Mesenchymal stem cell (in vitro differentiated cells and primary cell): ENCODE measurements at regions not wholly inside any gene's neighbourhood (a gene's known extent, or its start where the extent isn't known, plus 50 kb on each side); places are given as distances from the start of the nearest gene placed in this dataset.
A peak's percentile ranks its signal among the peaks of the same experiment; 100 is the strongest.

Experiments used
- DNase-seq: peaks from one replicate; pipeline ENCODE4 v3.0.0-alpha.2; 2013
- H2AFZ ChIP-seq: one replicate; pipeline ENCODE4 v1.6.1; 2013; ENCODE audit warnings: low read depth, mild to moderate bottlenecking, control low read depth, inconsistent platforms, low read length, moderate library complexity
- H2AK5ac ChIP-seq: 2 replicates; pipeline ENCODE4 v1.6.1; 2013; ENCODE audit warnings: low read length, moderate library complexity, mild to moderate bottlenecking, inconsistent platforms; ENCODE audit not compliant: severe bottlenecking
- H2BK120ac ChIP-seq: one replicate; pipeline ENCODE4 v1.6.1; 2013; ENCODE audit warnings: low read depth, mild to moderate bottlenecking, inconsistent platforms, low read length, moderate library complexity
- H2BK12ac ChIP-seq, 2 experiments: one replicate each; pipeline ENCODE4 v1.6.1; 2013; ENCODE audit warnings: inconsistent platforms in 2 of 2, low read length in 2 of 2, mild to moderate bottlenecking in 2 of 2, moderate library complexity in 2 of 2, control low read depth in 1 of 2
- H2BK15ac ChIP-seq: one replicate; pipeline ENCODE4 v1.6.1; 2013; ENCODE audit warnings: mild to moderate bottlenecking, low read depth, inconsistent platforms; ENCODE audit not compliant: poor library complexity, severe bottlenecking
- H2BK5ac ChIP-seq: 2 replicates; pipeline ENCODE4 v1.6.1; 2013; ENCODE audit warnings: low read depth, mild to moderate bottlenecking, low read length, control low read depth, inconsistent platforms; ENCODE audit not compliant: poor library complexity, severe bottlenecking
- H3K14ac ChIP-seq, 2 experiments: one replicate each; pipeline ENCODE4 v1.6.1; 2013; ENCODE audit warnings: inconsistent platforms in 2 of 2, low read length in 2 of 2, control low read depth in 1 of 2, mild to moderate bottlenecking in 1 of 2, moderate library complexity in 1 of 2
- H3K18ac ChIP-seq, 2 experiments: one replicate each; pipeline ENCODE4 v1.6.1; 2013; ENCODE audit warnings: inconsistent platforms in 2 of 2, low read length in 2 of 2, control low read depth in 1 of 2, low read depth in 1 of 2, mild to moderate bottlenecking in 1 of 2
- H3K23ac ChIP-seq, 2 experiments: one replicate each; pipeline ENCODE4 v1.6.1; 2013; ENCODE audit warnings: inconsistent platforms in 2 of 2, low read length in 2 of 2, mild to moderate bottlenecking in 2 of 2, moderate library complexity in 2 of 2, control low read depth in 1 of 2
- H3K27ac ChIP-seq: 2 replicates; pipeline ENCODE4 v1.5.1; 2013; ENCODE audit warnings: mild to moderate bottlenecking, moderate library complexity, low read length, control low read depth, inconsistent platforms; ENCODE audit not compliant: poor library complexity, severe bottlenecking
- H3K27me3 ChIP-seq, 2 experiments: 2 replicates each; pipeline versions ENCODE4 v1.6.1 to v1.7.0; 2013; ENCODE audit warnings: low read length in 2 of 2, mild to moderate bottlenecking in 2 of 2, moderate library complexity in 2 of 2, control low read depth in 1 of 2, inconsistent platforms in 1 of 2; ENCODE audit not compliant: control insufficient read depth in 1 of 2, insufficient read depth in 1 of 2
- H3K36me3 ChIP-seq, 2 experiments: 2 replicates each; pipeline versions ENCODE4 v1.6.1 to v1.7.0; 2013; ENCODE audit warnings: low read length in 2 of 2, control low read depth in 1 of 2, inconsistent platforms in 1 of 2, low read depth in 1 of 2, mild to moderate bottlenecking in 1 of 2; ENCODE audit not compliant: insufficient read depth in 2 of 2, control insufficient read depth in 1 of 2
- H3K4ac ChIP-seq, 2 experiments: one replicate each; pipeline ENCODE4 v1.6.1; 2013; ENCODE audit warnings: inconsistent platforms in 2 of 2, low read length in 2 of 2, mild to moderate bottlenecking in 2 of 2, moderate library complexity in 2 of 2, control low read depth in 1 of 2, low read depth in 1 of 2
- H3K4me1 ChIP-seq: 2 replicates; pipeline ENCODE4 v1.6.1; 2013; ENCODE audit warnings: low read depth, low read length, control low read depth; ENCODE audit not compliant: control insufficient read depth, insufficient read depth
- H3K4me2 ChIP-seq: 2 replicates; pipeline ENCODE4 v1.6.1; 2013; ENCODE audit warnings: low read length, mild to moderate bottlenecking, inconsistent platforms; ENCODE audit not compliant: poor library complexity, severe bottlenecking
- H3K4me3 ChIP-seq, 2 experiments: 2 replicates each; pipeline versions ENCODE4 v1.5.1 to v1.7.0; 2013; ENCODE audit warnings: low read length in 2 of 2, mild to moderate bottlenecking in 2 of 2, control low read depth in 1 of 2, low read depth in 1 of 2; ENCODE audit not compliant: insufficient read depth in 1 of 2
- H3K79me1 ChIP-seq: replicated peaks from 2 replicates; pipeline ENCODE4 v1.6.1; 2013; ENCODE audit warnings: mild to moderate bottlenecking, control low read depth, low read length, inconsistent platforms; ENCODE audit not compliant: poor library complexity, severe bottlenecking
- H3K9ac ChIP-seq: 2 replicates; pipeline ENCODE4 v1.7.0; 2013; ENCODE audit warnings: mild to moderate bottlenecking, low read length, moderate library complexity
- H3K9me3 ChIP-seq: 2 replicates; pipeline ENCODE4 v1.7.0; 2013; ENCODE audit warnings: mild to moderate bottlenecking, low read length; ENCODE audit not compliant: control insufficient read depth
- H4K8ac ChIP-seq: one replicate; pipeline ENCODE4 v1.6.1; 2013; ENCODE audit warnings: inconsistent platforms, mild to moderate bottlenecking, low read length, moderate library complexity
- H4K91ac ChIP-seq: one replicate; pipeline ENCODE4 v1.6.1; 2013; ENCODE audit warnings: mild to moderate bottlenecking, low read length, inconsistent platforms
- WGBS: methylation state at CpG from one replicate; pipeline ENCODE4 v1.1.7; 2013; ENCODE audit warnings: mixed read lengths; 5-methylcytosine and 5-hydroxymethylcytosine counted together

DNA sequence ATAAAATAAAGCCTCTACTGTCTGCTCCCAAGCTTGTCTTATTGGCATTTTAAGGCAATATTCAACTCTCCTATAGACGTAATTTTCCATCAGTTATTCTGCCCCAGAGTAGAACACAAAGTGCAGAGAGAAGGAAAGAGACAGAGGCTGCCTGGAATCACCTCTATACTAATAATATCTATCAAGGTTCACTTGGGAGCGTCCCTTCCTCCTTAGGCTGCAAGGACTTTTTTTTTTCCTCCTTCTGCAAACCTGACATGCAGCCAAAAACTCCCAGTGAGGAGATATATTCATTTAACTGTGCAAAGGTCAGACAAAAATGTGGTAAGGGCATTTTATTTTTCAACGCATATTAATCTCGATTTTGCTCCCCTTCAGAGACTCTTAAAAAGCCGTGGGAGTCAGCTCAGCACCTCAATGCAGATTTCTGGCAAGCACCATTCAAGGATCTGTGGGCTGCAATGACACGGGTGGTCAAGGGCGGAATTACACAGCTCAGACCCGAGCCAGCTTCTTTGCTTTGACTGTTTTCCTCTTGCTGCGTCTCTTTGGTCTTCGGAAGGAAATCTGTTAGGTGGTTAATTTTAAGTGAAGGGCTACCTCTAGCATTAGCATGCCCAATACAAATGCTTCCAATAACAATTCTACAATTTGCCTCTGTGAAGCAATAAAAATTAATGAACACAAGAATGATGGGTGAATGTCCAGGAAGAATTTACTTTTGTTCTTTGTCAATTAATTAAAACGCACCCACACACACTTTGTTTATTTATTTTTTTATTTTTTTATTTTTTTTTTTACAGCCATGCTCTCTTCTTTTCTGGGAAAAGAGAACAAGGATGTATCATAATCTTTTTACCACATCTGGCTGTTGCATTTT is 587.7 kb upstream of the GRAMD2B start:
- Histone ChIP-seq H3K27me3 (peaks cover 0 to 6% of the 10 kb centered on the region in 2 experiments), H2BK12ac (no peak overlapping the region), H3K27ac (no peak overlapping the region), H3K36me3 (no peaks in the 10 kb centered on the region), H3K4me2 (no peak overlapping the region), H3K18ac (no peak overlapping the region), H3K23ac (no peak overlapping the region), H4K8ac (no peak overlapping the region), H2BK5ac (no peak overlapping the region), H3K4me3 (no peak overlapping the region), H3K9ac (no peak overlapping the region), H3K4ac (no peak overlapping the region), H3K14ac (no peak overlapping the region), H4K91ac (no peak overlapping the region), H2BK120ac (no peak overlapping the region), H3K79me1 (no peaks in the 10 kb centered on the region), H2AK5ac (no peak overlapping the region), H2AFZ (no peak overlapping the region), H3K9me3 (peaks cover 6% of the 10 kb centered on the region), H3K4me1 (no peaks in the 10 kb centered on the region), H2BK15ac (no peak overlapping the region)
- peak; percentile 31 for DNase-seq
- 64% methylated on average over 6 of the region's 11 CpGs for WGBS

DNA sequence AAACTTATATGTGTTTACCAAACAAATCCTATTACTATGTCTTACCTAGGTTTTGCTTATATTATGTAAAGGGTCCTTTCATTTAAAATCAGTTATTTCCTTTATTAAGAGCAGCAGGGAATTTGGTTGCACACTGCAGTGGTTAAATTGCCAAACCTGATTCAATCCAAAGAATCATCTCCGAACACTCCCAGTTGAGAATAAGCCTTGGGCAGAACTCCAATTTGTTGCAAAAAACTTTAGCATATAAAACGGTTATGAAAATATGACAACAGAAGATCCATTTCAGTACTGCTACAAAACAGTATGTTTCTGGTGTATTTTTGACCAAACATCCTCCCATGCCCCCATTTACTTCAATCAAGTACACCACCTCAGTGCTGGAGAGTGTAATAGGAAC is 587.0 kb upstream of the GRAMD2B start:
- Histone ChIP-seq H3K4me3 (no peak overlapping the region), H2BK5ac (no peak overlapping the region), H3K4me2 (no peak overlapping the region), H3K18ac (no peak overlapping the region), H4K91ac (no peak overlapping the region), H3K23ac (no peak overlapping the region), H3K27me3 (peaks cover 0 to 6% of the 10 kb centered on the region in 2 experiments), H3K27ac (no peak overlapping the region), H3K4me1 (no peaks in the 10 kb centered on the region), H4K8ac (no peak overlapping the region), H3K36me3 (no peaks in the 10 kb centered on the region), H3K14ac (no peak overlapping the region), H3K9ac (no peak overlapping the region), H2AK5ac (no peak overlapping the region), H3K9me3 (peaks cover 3% of the 10 kb centered on the region), H2AFZ (no peak overlapping the region), H2BK12ac (no peak overlapping the region), H2BK120ac (no peak overlapping the region), H3K79me1 (no peaks in the 10 kb centered on the region), H3K4ac (no peak overlapping the region), H2BK15ac (no peak overlapping the region)
- WGBS = 88% methylated on average over 1 of the region's 2 CpGs
- DNase-seq = no peak

DNA sequence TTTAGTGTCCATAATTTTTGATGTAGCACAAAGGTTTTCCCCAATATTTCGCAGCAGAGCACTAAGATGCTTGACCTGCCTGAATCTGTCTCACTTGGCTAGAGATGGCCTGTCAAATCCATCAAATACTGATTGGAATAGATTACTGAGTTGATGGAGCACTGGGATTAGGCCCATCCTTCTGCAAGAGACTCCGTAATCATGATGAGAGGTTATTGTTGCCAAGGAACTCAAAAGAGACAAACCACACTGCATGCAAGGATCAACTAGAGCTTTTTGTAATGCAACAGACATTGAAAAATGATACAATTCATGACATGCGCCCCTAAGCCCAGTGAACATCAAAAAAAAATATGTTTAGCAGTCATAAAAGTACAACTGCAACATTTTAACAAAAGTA is 585.3 kb upstream of the GRAMD2B start:
- H2BK5ac ChIP-seq = no peak overlapping the region
- no peaks in the 10 kb centered on the region for H3K79me1 ChIP-seq
- no peak overlapping the region for H3K14ac ChIP-seq
- H4K8ac ChIP-seq = no peak overlapping the region
- H3K4me1 ChIP-seq = no peaks in the 10 kb centered on the region
- no peak overlapping the region for H3K23ac ChIP-seq
- H3K4ac ChIP-seq = no peak overlapping the region
- no peak overlapping the region for H2AFZ ChIP-seq
- no peak overlapping the region for H2BK12ac ChIP-seq
- DNase-seq = no peak
- H3K36me3 ChIP-seq = no peaks in the 10 kb centered on the region
- H3K4me2 ChIP-seq = no peak overlapping the region
- WGBS = 99% methylated on average over 3 of the region's 3 CpGs
- peaks cover 0 to 6% of the 10 kb centered on the region in 2 experiments for H3K27me3 ChIP-seq
- no peak overlapping the region for H2AK5ac ChIP-seq
- H3K9me3 ChIP-seq = peaks cover 1% of the 10 kb centered on the region
- H3K18ac ChIP-seq = no peak overlapping the region
- H2BK120ac ChIP-seq = no peak overlapping the region
- H4K91ac ChIP-seq = no peak overlapping the region
- H2BK15ac ChIP-seq = no peak overlapping the region
- no peak overlapping the region for H3K4me3 ChIP-seq
- H3K27ac ChIP-seq = no peak overlapping the region
- no peak overlapping the region for H3K9ac ChIP-seq

DNA sequence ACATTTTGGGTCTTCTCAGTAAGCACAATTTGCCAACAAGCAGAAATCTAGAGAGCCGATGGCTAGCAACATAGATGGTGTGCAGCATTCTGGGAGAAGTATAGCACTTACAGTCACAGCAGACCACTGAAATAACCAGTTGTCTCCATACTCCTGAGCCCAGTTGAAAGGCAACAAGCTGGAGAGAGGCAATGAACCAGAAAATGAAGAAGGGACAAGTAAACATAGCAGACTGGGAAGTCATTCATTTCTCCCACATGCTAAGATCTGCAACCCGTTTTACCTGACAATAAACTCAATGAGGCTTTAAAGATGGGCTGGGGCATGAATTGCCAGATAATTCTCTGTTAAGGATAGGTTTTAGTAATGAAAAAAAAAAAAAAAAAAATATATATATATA is 575.6 kb upstream of the GRAMD2B start:
- Histone ChIP-seq H3K4me1 (peaks cover 2% of the 10 kb centered on the region), H3K79me1 (no peaks in the 10 kb centered on the region), H3K4me2 (no peak overlapping the region), H2AFZ (no peak overlapping the region), H3K23ac (no peak overlapping the region), H4K91ac (no peak overlapping the region), H3K14ac (no peak overlapping the region), H3K18ac (no peak overlapping the region), H3K4me3 (no peak overlapping the region), H2BK12ac (no peak overlapping the region), H2BK5ac (no peak overlapping the region), H3K27ac (no peak overlapping the region), H2AK5ac (no peak overlapping the region), H3K9me3 (peaks cover 10% of the 10 kb centered on the region), H3K36me3 (no peaks in the 10 kb centered on the region), H3K4ac (no peak overlapping the region), H3K9ac (no peak overlapping the region), H2BK120ac (no peak overlapping the region), H4K8ac (no peak overlapping the region), H2BK15ac (no peak overlapping the region), H3K27me3 (no peaks in the 10 kb centered on the region)
- DNase-seq = no peak
- WGBS = 100% methylated on average over 1 of the region's 2 CpGs
